CD14-positive monocyte (primary cell): ENCODE measurements at regions not wholly inside any gene's neighbourhood (a gene's known extent, or its start where the extent isn't known, plus 50 kb on each side); places are given as distances from the start of the nearest gene placed in this dataset.

Experiments used
- DNase-seq, 3 donors: peaks; one replicate each; pipeline ENCODE4 v3.0.0-alpha.2; 2011 to 2022
- H2AFZ ChIP-seq: 2 replicates; pipeline ENCODE4 v1.6.0; 2012; ENCODE audit warnings: mild to moderate bottlenecking, low read depth, low read length, inconsistent platforms; ENCODE audit not compliant: insufficient read depth, poor library complexity, severe bottlenecking
- H3K27ac ChIP-seq, 2 donors: 1 replicate in 1 of 2; 2 replicates in 1 of 2; pipeline ENCODE4 v1.5.1; 2012 to 2013; ENCODE audit warnings: low read length in 2 of 2, control low read depth in 1 of 2, inconsistent platforms in 1 of 2, low read depth in 1 of 2, mild to moderate bottlenecking in 1 of 2
- H3K27me3 ChIP-seq, 2 donors: one replicate each; pipeline versions ENCODE4 v1.6.0 to v1.6.1; 2011 to 2013; ENCODE audit warnings: low read length in 2 of 2; ENCODE audit not compliant: control insufficient read depth in 2 of 2, insufficient read depth in 2 of 2
- H3K36me3 ChIP-seq, 2 donors: replicated peaks in 1 of 2; 1 replicate in 1 of 2; 2 replicates in 1 of 2; pipeline versions ENCODE4 v1.5.1 to v1.6.1; 2012 to 2013; ENCODE audit warnings: low read length in 2 of 2, control low read depth in 1 of 2, inconsistent platforms in 1 of 2, mild to moderate bottlenecking in 1 of 2; ENCODE audit not compliant: insufficient read depth in 2 of 2, control insufficient read depth in 1 of 2
- H3K4me1 ChIP-seq, 2 donors: 1 replicate in 1 of 2; 2 replicates in 1 of 2; pipeline versions ENCODE4 v1.5.1 to v1.6.1; 2012 to 2013; ENCODE audit warnings: low read length in 2 of 2, control low read depth in 1 of 2, inconsistent platforms in 1 of 2, mild to moderate bottlenecking in 1 of 2, moderate library complexity in 1 of 2; ENCODE audit not compliant: insufficient read depth in 2 of 2, control insufficient read depth in 1 of 2
- H3K4me2 ChIP-seq: replicated peaks from 2 replicates; pipeline ENCODE3; 2012; ENCODE audit warnings: low read length, moderate library complexity, mild to moderate bottlenecking; ENCODE audit not compliant: poor library complexity, severe bottlenecking; ENCODE audit errors: extremely low read depth
- H3K4me3 ChIP-seq, 3 experiments: fragments of 200-600 bp in 1 of 3; sonication (generic) in 1 of 3; replicated peaks in 1 of 3; 1 replicate in 2 of 3; 2 replicates in 1 of 3; pipeline ENCODE4 v1.5.1; 2011 to 2013; ENCODE audit warnings: low read length in 3 of 3, mild to moderate bottlenecking in 3 of 3, control low read depth in 2 of 3, low read depth in 2 of 3, inconsistent platforms in 1 of 3, moderate library complexity in 1 of 3
- H3K79me2 ChIP-seq: 2 replicates; pipeline ENCODE4 v1.6.0; 2012; ENCODE audit warnings: mild to moderate bottlenecking, control low read depth, inconsistent platforms, low read length, moderate library complexity; ENCODE audit not compliant: insufficient read depth
- H3K9ac ChIP-seq: 2 replicates; pipeline ENCODE4 v1.6.0; 2017; ENCODE audit warnings: low read length, mild to moderate bottlenecking; ENCODE audit not compliant: insufficient read depth, poor library complexity, severe bottlenecking
- H3K9me3 ChIP-seq, 2 donors: replicated peaks in 1 of 2; 1 replicate in 1 of 2; 2 replicates in 1 of 2; pipeline versions ENCODE4 v1.5.1 to v1.6.1; 2012 to 2013; ENCODE audit warnings: low read length in 2 of 2, control low read depth in 1 of 2; ENCODE audit not compliant: control insufficient read depth in 1 of 2, insufficient read depth in 1 of 2
- H4K20me1 ChIP-seq: 2 replicates; pipeline ENCODE4 v1.6.0; 2012; ENCODE audit warnings: mild to moderate bottlenecking, low read length, control low read depth, moderate library complexity; ENCODE audit not compliant: insufficient read depth
- H3K27ac Mint-ChIP-seq, 7 donors: one replicate each; pipeline ENCODE4 v1.8.0; 2020; ENCODE audit warnings: mild to moderate bottlenecking in 7 of 7, mixed read lengths in 7 of 7, moderate library complexity in 6 of 7, inconsistent platforms in 2 of 7
- H3K27me3 Mint-ChIP-seq, 3 donors: one replicate each; pipeline ENCODE4 v1.8.0; 2021 to 2022; ENCODE audit warnings: low read depth in 3 of 3, mild to moderate bottlenecking in 3 of 3, mixed read lengths in 3 of 3, moderate library complexity in 3 of 3, inconsistent platforms in 1 of 3
- H3K36me3 Mint-ChIP-seq, 2 donors: one replicate each; pipeline ENCODE4 v1.8.0; 2020; ENCODE audit warnings: mixed read lengths in 2 of 2, inconsistent platforms in 1 of 2, mild to moderate bottlenecking in 1 of 2
- H3K4me1 Mint-ChIP-seq: one replicate; pipeline ENCODE4 v1.8.0; 2020; ENCODE audit warnings: mild to moderate bottlenecking, mixed read lengths
- H3K4me3 Mint-ChIP-seq, 2 donors: one replicate each; pipeline ENCODE4 v1.8.0; 2020; ENCODE audit warnings: mild to moderate bottlenecking in 2 of 2, mixed read lengths in 2 of 2, moderate library complexity in 1 of 2
- H3K9me3 Mint-ChIP-seq, 7 donors: one replicate each; pipeline ENCODE4 v1.8.0; 2020 to 2022; ENCODE audit warnings: mixed read lengths in 7 of 7, mild to moderate bottlenecking in 6 of 7, moderate library complexity in 6 of 7, inconsistent platforms in 2 of 7
- CTCF ChIP-seq: fragments of 200-600 bp; IDR thresholded peaks from one replicate; pipeline ENCODE4 v1.8.0; 2022; ENCODE audit warnings: antibody characterized with exemption, mild to moderate bottlenecking
- WGBS: methylation state at CpG from one replicate; pipeline ENCODE4 v1.1.5; 2013; ENCODE audit warnings: missing lambda C conversion rate; ENCODE audit not compliant: insufficient coverage; 5-methylcytosine and 5-hydroxymethylcytosine counted together
- intact Hi-C, 2 donors: fragments of 100-400 bp; cut with micrococcal nuclease; formaldehyde crosslinking; loops; one replicate each; pipeline versions ENCODE4 v1.15.0 to v1.15.1; 2023

GRCh38 chr4:71185037-71185436, 153.8 kb upstream of the SLC4A4 start:
- H3K9ac ChIP-seq = no peak overlapping the region
- intact Hi-C loops = no loop called here
- no peaks in the 10 kb centered on the region for H3K36me3 ChIP-seq
- H3K27me3 Mint-ChIP-seq = peaks cover 50 to 56% (median 52%) of the 10 kb centered on the region in 3 donors
- DNase-seq = no peak
- peaks cover 0 to 5% (median 3%) of the 10 kb centered on the region in 7 donors for H3K9me3 Mint-ChIP-seq
- TF ChIP-seq CTCF = no peak
- no peak overlapping the region for H3K27ac Mint-ChIP-seq
- peaks cover 25% of the 10 kb centered on the region for H3K4me1 Mint-ChIP-seq
- H3K4me3 Mint-ChIP-seq = peak overlapping the region in 1 of 2 donors; percentile 71
- peaks cover 51 to 53% of the 10 kb centered on the region in 2 donors for H3K27me3 ChIP-seq
- H2AFZ ChIP-seq = no peak overlapping the region
- H3K79me2 ChIP-seq = no peaks in the 10 kb centered on the region
- H3K4me3 ChIP-seq = no peak overlapping the region
- no peak overlapping the region for H3K27ac ChIP-seq
- H4K20me1 ChIP-seq = no peaks in the 10 kb centered on the region
- H3K9me3 ChIP-seq = no peaks in the 10 kb centered on the region
- no peak overlapping the region for H3K4me2 ChIP-seq
- H3K36me3 Mint-ChIP-seq = peaks cover 0 to 3% of the 10 kb centered on the region in 2 donors
- peaks cover 11 to 12% of the 10 kb centered on the region in 2 donors for H3K4me1 ChIP-seq
- 20% methylated on average over 1 of the region's 3 CpGs for WGBS

- H4K20me1 ChIP-seq = no peaks in the 10 kb centered on the region
- peaks cover 0 to 3% of the 10 kb centered on the region in 2 donors for H3K36me3 Mint-ChIP-seq
- WGBS = under 1% methylated on average over 9 of the region's 11 CpGs
These were observed 152.6 kb upstream of the SLC4A4 start for GRCh38 chr4:71186257-71186565.

More at GRCh38 chr4:71186257-71186565, 152.6 kb upstream of the SLC4A4 start:
- no peak overlapping the region for H3K27ac Mint-ChIP-seq
- H3K27me3 Mint-ChIP-seq = peaks cover 55 to 65% (median 59%) of the 10 kb centered on the region in 3 donors
- no peaks in the 10 kb centered on the region for H3K9me3 ChIP-seq
- no peak overlapping the region for H2AFZ ChIP-seq
- no peak for DNase-seq
- H3K79me2 ChIP-seq = no peaks in the 10 kb centered on the region
- H3K27ac ChIP-seq = no peak overlapping the region
- H3K4me1 ChIP-seq = peaks cover 11 to 12% of the 10 kb centered on the region in 2 donors
- peaks cover 25% of the 10 kb centered on the region for H3K4me1 Mint-ChIP-seq
- peaks cover 0 to 5% (median 3%) of the 10 kb centered on the region in 7 donors for H3K9me3 Mint-ChIP-seq
- H3K27me3 ChIP-seq = peaks cover 58 to 62% of the 10 kb centered on the region in 2 donors
- intact Hi-C loops = no loop called here
- no peak overlapping the region for H3K9ac ChIP-seq
- H3K4me2 ChIP-seq = peak overlapping the region; percentile 70
- no peak for TF ChIP-seq CTCF
- peak overlapping the region; percentile 72 to 92 for H3K4me3 Mint-ChIP-seq
- H3K36me3 ChIP-seq = no peaks in the 10 kb centered on the region
- peak overlapping the region in 1 of 3 experiments; percentile 66 for H3K4me3 ChIP-seq
